ENCODE measurements at regions not wholly inside any gene's neighbourhood (a gene's known extent, or its start where the extent isn't known, plus 50 kb on each side); places are given as distances from the start of the nearest gene placed in this dataset.

- TF ChIP-seq EZH2 (IDR thresholded peaks at IDR 0.05; ENCODE audit: borderline replicate concordance, low read depth, low read length, severe bottlenecking) (no peak), CTCF (IDR thresholded peaks at IDR 0.05; ENCODE audit: borderline replicate concordance, extremely low read depth, low read length, poor library complexity, severe bottlenecking) (no peak)
Measured at GRCh38 chr2:102950371-102950946, 188.6 kb downstream of the TMEM182 start.
